ENCODE measurements at regions not wholly inside any gene's neighbourhood (a gene's known extent, or its start where the extent isn't known, plus 50 kb on each side); places are given as distances from the start of the nearest gene placed in this dataset.
"Not testable (repeated sequence)": the region's sequence is repeated elsewhere in the genome, so short reads cannot be mapped to it uniquely, and the experiment has no call there.

DNA sequence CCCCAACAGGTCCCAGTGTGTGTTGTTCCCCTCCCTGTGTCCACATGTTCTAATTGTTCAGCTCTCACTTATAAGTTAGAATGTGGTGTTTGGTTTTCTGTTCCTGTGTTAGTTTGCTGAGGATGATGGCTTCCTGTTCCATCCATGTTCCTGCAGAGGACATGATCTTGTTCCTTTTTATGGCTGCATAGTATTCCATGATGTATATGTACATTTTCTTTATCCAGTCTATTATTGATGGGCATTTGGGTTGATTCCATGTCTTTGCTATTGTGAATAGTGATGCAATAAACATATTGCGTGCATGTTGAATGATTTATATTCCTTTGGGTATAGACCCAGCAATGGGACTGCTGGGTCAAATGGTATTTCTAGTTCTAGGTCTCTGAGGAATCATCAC, 130.0 kb downstream of the RASSF10 start:
- H3K27ac ChIP-seq (ENCODE audit: insufficient read depth, low read length, poor library complexity, severe bottlenecking); H3K4me1 Mint-ChIP-seq; H3K9me3 Mint-ChIP-seq; ATAC-seq (ENCODE audit: low read depth in 2 of 2); H3K9me3 ChIP-seq (ENCODE audit: control insufficient read depth in 2 of 2, low read length in 2 of 2); DNase-seq; H3K4me3 Mint-ChIP-seq; H3K4me3 ChIP-seq (ENCODE audit: low read depth, low read length); H3K27ac Mint-ChIP-seq; H3K36me3 ChIP-seq (ENCODE audit: control insufficient read depth, insufficient read depth, low read length); H3K36me3 Mint-ChIP-seq; H3K4me1 ChIP-seq (ENCODE audit: control insufficient read depth, insufficient read depth, low read length, poor library complexity, severe bottlenecking); H3K27me3 ChIP-seq (ENCODE audit: control insufficient read depth, insufficient read depth, low read length): not testable (repeated sequence)
- peaks cover 16% of the 10 kb centered on the region for H3K27me3 Mint-ChIP-seq

DNA sequence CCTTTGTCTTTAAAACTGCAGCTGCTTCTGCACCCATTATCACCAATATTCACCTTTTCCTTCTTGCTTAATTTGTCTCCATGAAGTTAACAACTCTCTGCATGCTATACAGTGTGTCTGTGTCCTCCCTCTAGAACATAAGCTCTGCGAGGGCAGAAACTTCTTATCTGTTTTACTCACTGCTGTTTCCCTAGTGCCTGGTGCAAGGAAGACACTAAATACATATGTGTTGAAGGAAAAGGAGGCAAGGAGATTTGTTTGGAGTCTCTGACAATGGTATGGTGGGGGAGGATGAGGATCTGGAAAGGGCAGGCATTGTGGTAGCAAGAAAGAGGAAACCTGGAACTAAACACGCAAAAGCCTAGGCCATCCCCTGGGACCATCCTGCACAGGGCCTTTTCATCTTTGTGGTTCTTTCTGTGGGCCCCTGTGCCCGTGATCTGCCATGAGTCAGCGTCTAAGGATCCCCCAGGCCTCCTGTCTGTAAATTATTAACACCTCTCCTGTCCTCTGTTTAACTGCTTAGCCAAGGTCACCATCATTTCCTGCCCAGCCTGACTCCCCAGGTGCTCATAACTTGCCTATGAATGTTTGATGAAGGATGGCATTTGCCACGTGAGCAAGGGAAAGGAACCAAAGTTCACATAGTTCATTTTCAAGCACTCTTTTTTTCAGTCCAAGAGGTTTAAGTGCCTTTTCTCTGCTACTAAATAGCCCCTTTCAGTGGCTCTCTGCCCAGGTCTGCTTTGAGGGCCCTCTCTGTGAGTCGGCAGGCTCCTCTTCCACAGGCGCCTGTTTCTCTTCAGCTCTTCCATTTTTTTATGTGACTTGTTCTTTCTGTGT, 131.1 kb downstream of the RASSF10 start:
- Histone ChIP-seq H3K4me3 (ENCODE audit: low read depth, low read length) (no peak overlapping the region), H3K9me3 (ENCODE audit: control insufficient read depth in 2 of 2, low read length in 2 of 2) (no peaks in the 10 kb centered on the region), H3K4me1 (ENCODE audit: control insufficient read depth, insufficient read depth, low read length, poor library complexity, severe bottlenecking) (no peaks in the 10 kb centered on the region), H3K27ac (ENCODE audit: insufficient read depth, low read length, poor library complexity, severe bottlenecking) (no peak overlapping the region), H3K36me3 (ENCODE audit: control insufficient read depth, insufficient read depth, low read length) (no peaks in the 10 kb centered on the region), H3K27me3 (ENCODE audit: control insufficient read depth, insufficient read depth, low read length) (no peaks in the 10 kb centered on the region)
- Mint-ChIP-seq H3K4me3 (no peak overlapping the region), H3K27ac (no peak overlapping the region), H3K9me3 (peaks cover 0 to 2% (median 2%) of the 10 kb centered on the region in 7 donors), H3K4me1 (no peaks in the 10 kb centered on the region), H3K27me3 (peaks cover 16% of the 10 kb centered on the region), H3K36me3 (no peaks in the 10 kb centered on the region)
- ATAC-seq (ENCODE audit: low read depth in 2 of 2) (no peak), DNase-seq (no peak)

DNA sequence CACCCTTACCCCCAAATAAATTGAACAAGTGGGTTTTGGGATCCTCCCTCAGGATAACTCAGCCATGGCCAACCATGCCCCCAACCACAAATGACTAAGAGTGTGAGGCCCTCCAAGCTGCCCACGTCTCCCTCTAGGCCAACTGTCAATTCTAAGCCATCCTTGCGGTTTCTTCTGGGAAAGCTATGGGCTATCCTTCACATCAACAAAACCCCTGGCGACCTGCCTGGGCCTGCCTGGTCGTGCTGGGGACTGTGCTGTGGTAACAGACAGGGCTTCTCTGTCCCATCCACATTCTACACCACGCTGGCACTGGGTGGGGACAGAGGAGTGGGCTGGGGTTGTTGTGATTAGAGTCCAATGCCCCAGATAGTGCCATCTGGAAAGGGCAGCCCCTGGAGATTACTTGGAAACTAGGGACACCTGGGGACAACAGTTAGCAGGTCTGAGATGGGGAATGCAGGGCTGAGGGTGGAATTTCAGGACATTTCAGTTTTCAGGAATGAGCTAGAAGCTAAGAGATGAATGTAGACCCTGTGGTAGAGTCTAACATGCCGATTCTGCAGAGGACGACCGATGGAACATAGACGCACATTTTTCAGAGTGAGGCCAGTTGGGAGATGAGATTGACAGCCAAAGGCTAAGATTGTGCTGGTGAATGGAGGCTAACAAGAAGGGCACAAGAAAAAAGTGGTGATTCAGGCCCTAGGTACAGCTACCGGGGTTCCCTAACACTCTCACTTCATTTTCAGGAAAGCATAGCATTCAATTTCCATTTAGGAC, 131.9 kb downstream of the RASSF10 start:
- no peak overlapping the region for H3K4me3 Mint-ChIP-seq

DNA sequence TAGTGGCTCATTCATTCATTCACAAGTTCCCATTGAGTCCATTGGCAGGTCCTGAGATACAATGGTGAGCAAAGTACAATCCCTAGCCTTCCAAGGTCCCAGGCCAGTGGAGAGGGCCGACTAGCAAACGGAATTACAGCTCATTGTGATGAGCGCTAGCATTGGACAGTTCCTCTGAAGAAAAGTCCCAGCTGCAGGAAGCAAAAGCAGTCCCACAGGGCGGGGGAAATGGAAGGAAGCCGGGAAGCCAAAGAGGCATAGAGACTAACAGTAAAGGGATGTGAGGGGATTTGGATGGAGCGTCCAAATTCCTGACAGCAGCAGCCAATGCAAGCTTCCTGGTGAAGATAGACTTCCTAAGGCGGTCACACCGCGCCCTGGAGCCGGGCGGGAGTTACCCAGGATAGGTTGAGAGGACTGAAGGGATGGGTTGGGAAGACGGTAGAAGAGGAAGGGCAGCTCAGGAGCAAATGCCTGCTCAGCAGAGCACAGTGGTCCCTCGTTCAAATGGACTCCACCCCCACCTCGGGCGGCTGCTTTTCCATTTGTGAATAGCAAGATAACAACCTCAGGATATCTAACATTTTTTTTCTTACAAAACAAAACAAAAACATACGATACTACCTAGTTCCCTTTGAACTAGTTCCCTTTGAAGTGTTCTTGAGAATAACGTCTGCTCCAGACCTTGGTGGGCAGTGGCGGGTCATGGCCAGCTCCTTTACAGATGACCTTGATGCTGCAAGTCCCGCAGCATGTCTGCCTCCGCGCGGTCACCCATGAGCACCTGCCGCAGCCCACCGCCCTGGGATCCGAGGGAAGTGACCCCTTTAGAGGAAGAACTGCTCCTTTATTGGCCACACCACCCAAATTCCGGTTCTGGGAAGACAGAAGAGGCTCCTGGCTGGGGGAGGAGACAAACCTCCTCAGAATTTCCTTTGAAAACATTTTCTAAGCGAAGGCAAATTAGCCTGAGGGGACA, 132.9 kb downstream of the RASSF10 start:
- no peak for DNase-seq
- Histone ChIP-seq H3K27ac (ENCODE audit: insufficient read depth, low read length, poor library complexity, severe bottlenecking) (no peak overlapping the region), H3K4me1 (ENCODE audit: control insufficient read depth, insufficient read depth, low read length, poor library complexity, severe bottlenecking) (no peaks in the 10 kb centered on the region), H3K9me3 (ENCODE audit: control insufficient read depth in 2 of 2, low read length in 2 of 2) (no peaks in the 10 kb centered on the region), H3K36me3 (ENCODE audit: control insufficient read depth, insufficient read depth, low read length) (no peaks in the 10 kb centered on the region), H3K4me3 (ENCODE audit: low read depth, low read length) (no peak overlapping the region), H3K27me3 (ENCODE audit: control insufficient read depth, insufficient read depth, low read length) (no peaks in the 10 kb centered on the region)
- Mint-ChIP-seq H3K4me1 (no peaks in the 10 kb centered on the region), H3K27ac (peak overlapping the region in 1 of 3 donors; percentile 48), H3K36me3 (no peaks in the 10 kb centered on the region), H3K4me3 (no peak overlapping the region), H3K27me3 (peaks cover 12% of the 10 kb centered on the region), H3K9me3 (peaks cover 0 to 2% (median 2%) of the 10 kb centered on the region in 7 donors)
- no peak for ATAC-seq (ENCODE audit: low read depth in 2 of 2)

More for the DNA sequence above, 131.9 kb downstream of the RASSF10 start:
- ATAC-seq (ENCODE audit: low read depth in 2 of 2) = no peak
- Mint-ChIP-seq H3K4me1 (no peaks in the 10 kb centered on the region), H3K27me3 (peaks cover 14% of the 10 kb centered on the region), H3K9me3 (peaks cover 0 to 2% (median 2%) of the 10 kb centered on the region in 7 donors), H3K27ac (no peak overlapping the region), H3K36me3 (no peaks in the 10 kb centered on the region)
- no peaks in the 10 kb centered on the region for H3K36me3 ChIP-seq (ENCODE audit: control insufficient read depth, insufficient read depth, low read length)
- no peak for DNase-seq
- no peaks in the 10 kb centered on the region for H3K27me3 ChIP-seq (ENCODE audit: control insufficient read depth, insufficient read depth, low read length)
- no peak overlapping the region for H3K4me3 ChIP-seq (ENCODE audit: low read depth, low read length)
- H3K4me1 ChIP-seq (ENCODE audit: control insufficient read depth, insufficient read depth, low read length, poor library complexity, severe bottlenecking) = no peaks in the 10 kb centered on the region
- no peak overlapping the region for H3K27ac ChIP-seq (ENCODE audit: insufficient read depth, low read length, poor library complexity, severe bottlenecking)
- no peaks in the 10 kb centered on the region for H3K9me3 ChIP-seq (ENCODE audit: control insufficient read depth in 2 of 2, low read length in 2 of 2)

DNA sequence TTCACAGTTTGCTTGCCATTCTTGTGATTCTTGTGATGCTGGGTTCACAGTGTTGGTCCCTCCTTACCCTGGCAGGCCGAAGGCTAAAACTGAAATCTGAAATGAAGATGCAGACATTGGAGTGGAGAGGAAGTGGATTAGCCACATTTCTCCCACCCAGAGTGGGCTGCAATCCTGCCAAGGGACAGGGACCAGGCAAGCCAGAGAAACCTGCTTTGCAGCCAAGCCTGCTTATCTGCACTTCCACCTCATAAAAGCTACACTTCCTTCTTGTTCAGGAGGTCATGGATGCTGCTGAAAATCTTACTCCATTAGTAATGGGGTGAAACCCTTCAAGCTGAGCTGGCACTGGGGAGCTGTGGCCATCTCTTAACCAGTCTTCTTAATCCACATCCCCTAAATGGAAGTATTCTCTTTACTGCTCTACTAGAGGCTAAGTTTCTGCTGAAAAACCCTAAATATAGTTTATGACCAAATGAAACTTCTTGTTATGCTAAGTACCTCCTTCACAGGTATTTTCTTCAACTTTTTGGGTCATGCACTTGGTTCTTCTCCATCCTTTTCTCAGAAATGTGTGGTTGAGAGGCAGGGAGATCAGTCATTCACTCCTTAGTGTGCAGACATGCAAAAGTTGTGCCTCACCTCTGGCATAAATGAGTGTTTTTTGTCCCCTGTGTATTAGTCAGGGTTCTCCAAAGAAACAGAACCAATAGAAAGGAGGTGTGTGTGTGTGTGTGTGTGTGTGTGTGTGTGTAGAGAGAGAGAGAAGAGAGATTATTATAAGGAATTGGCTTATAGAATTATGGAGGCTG, 133.9 kb upstream of the BMAL1 start:
- no peak overlapping the region for H3K27ac Mint-ChIP-seq

DNA sequence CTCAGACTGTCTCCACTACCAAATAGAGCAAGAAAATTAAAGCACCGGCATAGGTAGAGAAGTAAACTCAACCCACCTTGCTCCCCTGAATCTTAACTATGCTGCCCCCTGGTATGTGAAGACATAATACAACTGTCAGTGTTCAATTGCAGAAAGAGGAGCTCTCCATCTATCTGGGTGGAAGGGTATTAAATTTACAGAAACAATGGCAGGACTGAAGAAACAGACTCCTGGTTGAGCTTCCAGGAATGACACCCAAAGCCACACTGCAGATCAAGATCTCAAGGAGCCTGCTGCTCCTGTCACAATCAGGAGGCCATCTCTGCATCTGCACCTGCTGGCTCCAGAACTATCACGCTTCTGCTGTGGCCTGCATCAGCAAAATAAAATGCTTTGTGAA, 132.1 kb upstream of the BMAL1 start:
- H3K9me3 ChIP-seq (ENCODE audit: control insufficient read depth in 2 of 2, low read length in 2 of 2) = no peaks in the 10 kb centered on the region
- Mint-ChIP-seq H3K27me3 (peaks cover 15% of the 10 kb centered on the region), H3K4me1 (no peaks in the 10 kb centered on the region), H3K27ac (no peak overlapping the region), H3K4me3 (no peak overlapping the region), H3K36me3 (no peaks in the 10 kb centered on the region), H3K9me3 (no peaks in the 10 kb centered on the region)
- no peak overlapping the region for H3K27ac ChIP-seq (ENCODE audit: insufficient read depth, low read length, poor library complexity, severe bottlenecking)
- H3K4me1 ChIP-seq (ENCODE audit: control insufficient read depth, insufficient read depth, low read length, poor library complexity, severe bottlenecking) = no peaks in the 10 kb centered on the region
- ATAC-seq (ENCODE audit: low read depth in 2 of 2) (no peak), DNase-seq (no peak)
- H3K27me3 ChIP-seq (ENCODE audit: control insufficient read depth, insufficient read depth, low read length) = no peaks in the 10 kb centered on the region
- H3K36me3 ChIP-seq (ENCODE audit: control insufficient read depth, insufficient read depth, low read length) = no peaks in the 10 kb centered on the region
- H3K4me3 ChIP-seq (ENCODE audit: low read depth, low read length) = no peak overlapping the region

More for the DNA sequence above, 133.9 kb upstream of the BMAL1 start:
- Histone ChIP-seq H3K4me1 (ENCODE audit: control insufficient read depth, insufficient read depth, low read length, poor library complexity, severe bottlenecking) (no peaks in the 10 kb centered on the region), H3K27ac (ENCODE audit: insufficient read depth, low read length, poor library complexity, severe bottlenecking) (no peak overlapping the region), H3K9me3 (ENCODE audit: control insufficient read depth in 2 of 2, low read length in 2 of 2) (no peaks in the 10 kb centered on the region), H3K36me3 (ENCODE audit: control insufficient read depth, insufficient read depth, low read length) (no peaks in the 10 kb centered on the region), H3K4me3 (ENCODE audit: low read depth, low read length) (no peak overlapping the region), H3K27me3 (ENCODE audit: control insufficient read depth, insufficient read depth, low read length) (no peaks in the 10 kb centered on the region)
- H3K27me3 Mint-ChIP-seq = peaks cover 16% of the 10 kb centered on the region
- H3K9me3 Mint-ChIP-seq = peaks cover 0 to 2% (median 0%) of the 10 kb centered on the region in 7 donors
- no peaks in the 10 kb centered on the region for H3K4me1 Mint-ChIP-seq
- DNase-seq = no peak
- ATAC-seq (ENCODE audit: low read depth in 2 of 2) = no peak
- no peak overlapping the region for H3K4me3 Mint-ChIP-seq
- no peaks in the 10 kb centered on the region for H3K36me3 Mint-ChIP-seq

DNA sequence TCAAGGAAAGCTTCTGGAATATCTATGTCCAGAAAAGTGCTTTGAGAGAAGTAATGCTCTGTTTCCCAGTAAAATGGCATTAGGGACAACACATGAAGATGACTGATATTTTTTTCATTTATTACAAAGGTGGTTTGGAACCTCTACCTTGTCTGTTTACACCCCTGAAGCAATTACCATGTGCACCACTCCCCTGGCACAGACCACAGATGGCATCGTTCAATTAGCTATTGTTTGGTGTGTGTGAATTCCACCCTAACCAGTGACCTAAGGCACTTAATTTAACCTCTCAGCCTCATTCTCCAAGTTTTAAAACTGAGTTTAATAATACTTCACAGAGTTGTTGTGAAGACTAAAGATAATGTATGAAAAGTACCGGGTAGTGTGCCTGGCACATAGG, 127.6 kb upstream of the BMAL1 start:
- Mint-ChIP-seq H3K4me3 (no peak overlapping the region), H3K36me3 (no peaks in the 10 kb centered on the region), H3K27ac (no peak overlapping the region), H3K27me3 (peaks cover 11% of the 10 kb centered on the region), H3K4me1 (no peaks in the 10 kb centered on the region), H3K9me3 (peaks cover 0 to 4% (median 2%) of the 10 kb centered on the region in 7 donors)
- Histone ChIP-seq H3K27me3 (ENCODE audit: control insufficient read depth, insufficient read depth, low read length) (no peaks in the 10 kb centered on the region), H3K4me1 (ENCODE audit: control insufficient read depth, insufficient read depth, low read length, poor library complexity, severe bottlenecking) (no peaks in the 10 kb centered on the region), H3K9me3 (ENCODE audit: control insufficient read depth in 2 of 2, low read length in 2 of 2) (no peaks in the 10 kb centered on the region), H3K27ac (ENCODE audit: insufficient read depth, low read length, poor library complexity, severe bottlenecking) (no peak overlapping the region), H3K4me3 (ENCODE audit: low read depth, low read length) (no peak overlapping the region), H3K36me3 (ENCODE audit: control insufficient read depth, insufficient read depth, low read length) (no peaks in the 10 kb centered on the region)
- ATAC-seq (ENCODE audit: low read depth in 2 of 2) (no peak), DNase-seq (no peak)

Measured in CD4-positive, CD25-positive, alpha-beta regulatory T cell (primary cell).